ENCODE measurements at regions not wholly inside any gene's neighbourhood (a gene's known extent, or its start where the extent isn't known, plus 50 kb on each side); places are given as distances from the start of the nearest gene placed in this dataset.

DNA sequence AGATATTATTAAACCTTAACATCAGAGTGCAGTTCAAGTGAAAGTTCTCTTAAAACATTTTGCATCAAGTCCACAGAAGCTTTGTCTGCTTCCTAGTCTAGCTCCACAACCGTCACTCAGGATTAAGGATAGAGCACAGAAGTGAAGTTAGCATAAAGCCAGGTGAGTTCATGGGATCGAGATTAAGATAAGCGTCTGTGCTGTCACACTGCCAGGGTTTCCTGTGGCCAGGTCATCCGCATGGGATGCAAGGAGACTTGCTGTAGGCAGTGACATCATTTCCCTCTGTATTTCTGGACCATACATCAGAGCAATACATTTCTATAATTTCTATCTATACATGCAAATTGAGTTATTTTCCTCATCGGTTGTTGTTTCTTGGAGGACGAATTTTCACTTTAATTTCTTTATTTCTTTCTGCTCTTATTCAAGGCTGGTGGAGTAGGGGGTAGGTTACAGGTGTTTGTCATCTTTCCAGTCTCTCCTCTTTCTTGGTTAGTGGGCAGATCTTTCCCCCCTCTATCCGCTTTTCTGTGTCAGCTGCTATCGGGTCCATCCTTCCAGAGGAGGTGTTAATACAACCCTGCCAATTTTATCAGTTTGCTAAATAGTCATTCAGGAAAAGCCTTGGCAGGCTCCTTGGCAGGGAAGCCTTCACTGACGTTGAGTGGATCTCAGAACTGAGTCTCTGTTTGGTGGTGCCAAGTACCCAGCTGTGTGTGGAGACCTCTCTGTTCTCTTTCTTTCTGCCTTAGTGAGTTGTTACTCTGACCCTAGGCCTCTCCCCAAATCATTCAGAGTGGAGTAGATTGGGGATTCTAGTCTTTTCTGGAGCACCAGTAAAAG, 307.6 kb upstream of the MAP3K7 start:
- TF ChIP-seq, protein P1, sequence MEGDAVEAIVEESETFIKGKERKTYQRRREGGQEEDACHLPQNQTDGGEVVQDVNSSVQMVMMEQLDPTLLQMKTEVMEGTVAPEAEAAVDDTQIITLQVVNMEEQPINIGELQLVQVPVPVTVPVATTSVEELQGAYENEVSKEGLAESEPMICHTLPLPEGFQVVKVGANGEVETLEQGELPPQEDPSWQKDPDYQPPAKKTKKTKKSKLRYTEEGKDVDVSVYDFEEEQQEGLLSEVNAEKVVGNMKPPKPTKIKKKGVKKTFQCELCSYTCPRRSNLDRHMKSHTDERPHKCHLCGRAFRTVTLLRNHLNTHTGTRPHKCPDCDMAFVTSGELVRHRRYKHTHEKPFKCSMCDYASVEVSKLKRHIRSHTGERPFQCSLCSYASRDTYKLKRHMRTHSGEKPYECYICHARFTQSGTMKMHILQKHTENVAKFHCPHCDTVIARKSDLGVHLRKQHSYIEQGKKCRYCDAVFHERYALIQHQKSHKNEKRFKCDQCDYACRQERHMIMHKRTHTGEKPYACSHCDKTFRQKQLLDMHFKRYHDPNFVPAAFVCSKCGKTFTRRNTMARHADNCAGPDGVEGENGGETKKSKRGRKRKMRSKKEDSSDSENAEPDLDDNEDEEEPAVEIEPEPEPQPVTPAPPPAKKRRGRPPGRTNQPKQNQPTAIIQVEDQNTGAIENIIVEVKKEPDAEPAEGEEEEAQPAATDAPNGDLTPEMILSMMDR (IDR thresholded peaks at IDR 0.05; ENCODE audit: insufficient read depth, low read length): no peak
- TF ChIP-seq POLR2AphosphoS5 (IDR thresholded peaks at IDR 0.05; ENCODE audit: low read depth): no peak
- no peak for TF ChIP-seq GABPA (IDR thresholded peaks at IDR 0.05; ENCODE audit: low read depth)
